GM21528 (cell line): ENCODE measurements at regions not wholly inside any gene's neighbourhood (a gene's known extent, or its start where the extent isn't known, plus 50 kb on each side); places are given as distances from the start of the nearest gene placed in this dataset.

ENCODE experiments used
- ATAC-seq: cut with Tn5 transposase; IDR thresholded peaks from one replicate; pipeline ENCODE4 v1.9.1; 2021; ENCODE audit warnings: mild to moderate bottlenecking, moderate library complexity; ENCODE audit not compliant: unreplicated experiment, low FRiP score

DNA sequence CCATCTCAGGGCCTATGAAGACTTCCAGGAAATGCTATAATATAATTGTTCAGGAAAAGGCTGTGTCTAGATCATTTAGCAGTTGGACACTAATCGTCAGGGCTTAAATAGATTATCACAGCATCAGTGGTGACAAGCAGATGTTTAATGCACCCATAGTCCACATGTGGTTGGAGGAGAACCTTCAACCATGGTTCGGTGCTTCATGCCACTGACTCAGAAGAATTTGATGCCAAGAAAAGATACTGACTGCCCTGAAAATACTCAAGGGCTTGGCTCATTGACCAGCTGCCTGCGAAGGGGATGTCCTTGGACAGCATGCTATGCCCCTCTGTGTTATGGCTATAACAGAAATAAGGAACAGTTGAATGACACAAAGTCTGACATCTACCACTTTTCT, 175.7 kb downstream of the HHIPL2 start:
- no peak for ATAC-seq

- no peak for ATAC-seq
These were observed 176.8 kb downstream of the HHIPL2 start for GRCh38 chr1:222370913-222371675.

DNA sequence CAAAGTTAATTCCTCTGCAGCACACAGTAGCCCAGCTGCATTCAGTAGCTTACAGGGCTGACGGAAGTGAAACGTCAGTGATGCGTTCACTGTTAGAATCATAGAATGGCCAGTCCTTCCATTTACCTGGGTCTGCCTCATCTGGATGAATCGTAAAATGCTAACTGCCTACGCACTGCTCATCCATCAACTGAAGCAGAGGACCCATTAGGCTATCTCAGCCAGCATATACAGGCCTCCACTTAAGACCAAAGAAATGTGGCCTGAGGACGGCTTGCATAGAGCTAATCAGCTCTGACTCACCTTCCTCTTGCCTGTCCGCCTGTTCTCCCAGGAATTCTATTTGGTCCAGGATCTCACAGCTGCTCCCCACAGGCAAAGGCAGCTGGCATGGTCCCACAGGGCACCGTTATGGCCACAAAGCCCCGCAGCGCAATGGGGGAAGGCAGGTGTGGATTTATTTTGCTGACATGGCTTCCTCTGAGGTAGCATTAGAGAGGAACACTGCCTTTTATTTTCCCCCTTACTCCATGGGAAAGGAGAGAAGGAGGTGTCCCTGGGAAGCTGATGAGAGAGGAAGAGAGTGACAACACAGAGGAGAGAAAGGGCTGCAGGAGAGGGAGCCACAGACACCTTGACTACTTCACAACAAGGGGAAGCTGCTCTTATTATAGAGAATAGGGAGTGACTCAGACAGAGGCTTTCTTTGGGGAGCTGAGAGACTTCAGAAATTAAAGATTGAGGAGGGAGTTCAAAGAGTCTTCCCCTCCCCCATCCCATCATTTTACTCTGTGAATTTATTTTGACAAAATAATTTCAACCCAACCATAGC, 177.6 kb downstream of the HHIPL2 start:
- no peak for ATAC-seq

GRCh38 chr1:222369148-222369547, 178.8 kb downstream of the HHIPL2 start:
- no peak for ATAC-seq

DNA sequence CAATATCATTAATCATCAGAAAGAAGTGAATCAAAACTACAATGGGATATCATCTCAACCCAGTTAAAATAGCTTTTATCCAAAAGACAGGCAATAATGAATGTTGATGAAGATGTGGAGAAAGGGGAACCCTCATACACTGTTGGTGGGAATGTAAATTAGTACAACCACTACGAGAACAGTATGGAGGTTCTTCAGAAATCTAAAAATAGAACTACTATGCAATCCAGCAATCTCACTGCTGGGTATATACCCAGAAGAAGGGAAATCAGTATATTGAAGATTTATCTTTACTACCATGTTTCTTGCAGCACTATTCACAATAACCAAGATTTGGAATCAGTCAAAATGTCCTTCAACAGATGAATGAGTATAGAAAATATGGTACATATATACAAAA, 189.8 kb downstream of the HHIPL2 start:
- ATAC-seq = no peak

- no peak for ATAC-seq
These were observed 190.7 kb downstream of the HHIPL2 start for GRCh38 chr1:222357252-222357651.

DNA sequence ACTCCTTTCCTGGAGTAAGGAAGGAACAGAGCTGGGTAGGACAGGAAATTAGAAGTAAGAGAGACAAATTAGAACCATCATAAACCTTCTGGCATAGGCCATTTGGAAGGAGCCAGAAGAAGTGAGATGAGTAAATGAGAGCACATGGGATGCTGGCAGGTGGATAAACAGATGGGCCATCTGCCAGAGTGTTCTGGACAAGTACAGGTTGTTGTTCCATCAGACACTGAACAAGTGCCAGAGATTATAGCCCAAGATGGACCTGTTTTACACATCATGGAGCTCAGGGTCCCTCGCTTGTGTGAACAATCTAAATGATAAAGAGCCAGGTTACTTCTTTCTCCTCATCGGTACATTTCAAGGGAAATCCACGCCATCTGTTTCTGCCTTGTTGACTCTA, 200.3 kb downstream of the HHIPL2 start:
- ATAC-seq = no peak

GRCh38 chr1:222346955-222347354, 200.9 kb downstream of the HHIPL2 start:
- no peak for ATAC-seq

- no peak for ATAC-seq
These were observed 208.4 kb downstream of the HHIPL2 start for GRCh38 chr1:222339376-222339947.

DNA sequence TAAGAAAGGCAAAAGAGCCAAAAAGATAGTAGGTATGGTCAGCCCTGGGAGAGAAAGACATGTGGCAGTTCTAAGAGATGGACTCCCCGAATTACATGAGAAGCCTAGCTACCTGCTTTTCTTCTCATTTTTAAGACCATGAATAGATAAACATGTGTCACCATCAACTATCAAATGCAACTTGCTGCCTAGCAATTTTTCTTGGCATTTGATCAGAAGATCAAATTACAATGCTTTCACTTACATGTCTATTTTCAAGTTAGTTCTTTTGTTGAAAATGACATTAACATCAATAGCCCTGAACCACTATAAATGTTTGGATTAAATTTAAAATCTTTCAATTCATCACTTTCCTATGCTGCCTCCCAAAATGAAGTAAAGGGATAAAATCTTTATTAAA, 212.3 kb downstream of the HHIPL2 start:
- no peak for ATAC-seq

DNA sequence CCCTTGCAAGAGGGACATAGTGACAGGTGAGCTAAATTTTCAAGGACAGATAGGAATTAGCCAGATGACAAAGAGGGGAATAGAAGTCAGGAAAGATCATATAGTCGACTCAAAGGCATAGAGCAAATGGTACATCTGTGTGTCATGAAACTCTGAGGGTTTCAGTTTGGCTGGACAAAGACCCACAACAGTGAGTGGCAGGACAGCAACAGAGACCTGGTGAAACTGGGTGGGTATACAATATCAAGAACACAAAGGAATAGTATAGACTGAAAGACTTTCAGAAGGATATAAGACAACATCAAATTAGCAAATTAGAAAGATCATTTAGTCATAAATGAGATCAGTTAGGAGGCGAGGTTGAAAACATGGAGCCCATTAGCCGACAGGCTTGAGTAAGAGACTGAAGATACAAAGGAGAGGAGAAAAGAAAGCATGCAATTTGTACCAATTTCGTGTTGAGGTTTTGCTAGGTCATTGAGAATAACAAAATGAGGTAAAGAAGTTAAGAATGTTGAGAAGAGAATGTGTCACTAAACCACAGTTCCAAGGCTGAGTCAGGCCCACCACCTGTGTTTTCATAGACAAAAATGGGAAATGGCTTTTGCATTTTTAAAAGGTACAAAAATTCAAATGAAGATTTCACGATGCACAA, 213.8 kb downstream of the HHIPL2 start:
- no peak for ATAC-seq

- ATAC-seq = no peak
These were observed 216.1 kb downstream of the HHIPL2 start for GRCh38 chr1:222331765-222332164.

DNA sequence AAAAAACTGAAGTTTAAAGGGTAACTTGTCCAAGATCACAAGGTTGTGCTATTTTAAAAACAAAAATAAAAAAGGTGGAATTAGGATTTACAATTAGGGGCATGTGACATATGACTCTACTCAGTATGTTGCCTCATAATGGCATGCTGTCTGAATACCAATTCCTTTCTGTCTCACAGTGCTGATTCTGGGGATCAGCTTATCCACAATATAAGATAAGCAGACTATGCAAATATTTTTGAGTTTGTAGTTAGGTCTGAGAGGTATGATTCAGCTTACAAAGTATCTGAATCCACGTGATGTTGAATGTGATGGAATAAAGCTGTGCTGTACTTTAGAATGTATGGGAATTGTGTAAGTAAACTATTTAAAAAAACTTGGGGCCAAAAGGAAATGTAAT, 216.6 kb downstream of the HHIPL2 start:
- ATAC-seq = no peak

- ATAC-seq = no peak
These were observed 218.3 kb downstream of the HHIPL2 start for GRCh38 chr1:222329493-222330045.

GRCh38 chr1:222326710-222327036, 221.2 kb downstream of the HHIPL2 start:
- ATAC-seq = no peak

DNA sequence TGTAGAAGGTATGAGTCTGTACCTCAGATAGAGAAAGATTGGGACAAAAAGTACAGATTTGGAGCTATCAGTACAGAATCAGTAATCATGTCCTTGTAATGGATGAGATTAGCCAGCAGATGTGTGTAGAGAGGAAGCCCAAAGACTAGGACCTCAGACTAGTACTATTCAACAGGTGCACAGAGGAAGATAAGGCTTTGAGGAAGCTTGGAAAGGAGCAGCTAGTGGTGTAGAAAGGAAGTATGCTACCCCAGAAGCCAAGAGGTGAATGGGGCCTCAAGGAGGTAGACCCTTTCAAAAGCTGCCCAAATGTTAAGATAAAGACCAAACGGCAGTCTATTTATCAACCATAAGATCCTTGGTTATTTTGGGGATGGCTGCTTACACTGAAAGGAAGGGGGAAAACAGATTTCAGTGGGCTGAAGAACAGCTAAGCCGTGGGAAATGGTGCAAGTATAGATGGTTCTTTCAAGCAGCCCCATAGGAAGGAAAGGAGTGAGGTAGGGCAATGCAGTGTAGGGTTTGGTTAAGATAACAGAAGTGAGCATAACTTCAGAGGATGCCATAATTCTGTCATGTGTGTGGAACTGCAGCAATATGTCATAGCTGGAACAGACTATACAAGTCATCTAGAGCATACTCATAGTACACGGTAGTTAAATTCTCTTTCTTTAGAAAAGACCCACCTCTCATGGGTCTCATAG, 221.7 kb downstream of the HHIPL2 start:
- ATAC-seq = no peak

DNA sequence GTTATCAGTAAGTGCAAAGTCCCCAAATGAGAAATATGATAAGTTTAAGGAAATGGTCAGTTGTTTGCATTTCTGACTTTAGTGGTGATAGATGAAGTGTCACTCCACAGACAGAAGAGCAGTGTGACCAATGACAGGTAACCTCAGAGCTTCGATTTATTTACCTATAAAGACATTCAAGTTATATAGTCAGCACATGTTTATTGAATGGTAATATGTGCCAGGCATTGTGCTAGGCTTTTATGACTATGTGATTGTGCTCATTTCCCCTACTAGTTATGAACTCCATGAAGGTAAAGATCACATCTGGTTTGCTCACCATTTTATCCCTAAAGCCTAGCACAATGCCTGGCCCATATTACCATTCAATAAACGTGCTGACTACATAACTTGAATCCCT, 222.4 kb downstream of the HHIPL2 start:
- ATAC-seq = no peak

GRCh38 chr1:222314839-222315238, 233.1 kb downstream of the HHIPL2 start:
- no peak for ATAC-seq

GRCh38 chr1:222310836-222311235, 237.1 kb downstream of the HHIPL2 start:
- ATAC-seq = no peak

- no peak for ATAC-seq
These were observed 240.3 kb downstream of the HHIPL2 start for GRCh38 chr1:222307621-222308020.
